IMR-90 (cell line): ENCODE measurements at regions not wholly inside any gene's neighbourhood (a gene's known extent, or its start where the extent isn't known, plus 50 kb on each side); places are given as distances from the start of the nearest gene placed in this dataset.

Experiments used
- ATAC-seq: fragments of 200-7000 bp; cut with Tn5 transposase; 2 replicates; pipeline ENCODE4 v1.9.1; 2020; ENCODE audit warnings: low read depth, mild to moderate bottlenecking, moderate library complexity
- BruUV-seq: library from RNA; stranded (reverse); fragments of 400-500 nt; replicated peaks from 2 replicates; lab custom pipeline; 2021; lab: Mats Ljungman, UMichigan
- CTCF ChIA-PET: fragments of 300-600 bp; formaldehyde crosslinking; extraction: SDS; loops from one replicate; lab custom pipeline; 2021; ENCODE audit warnings: antibody characterized with exemption; lab: Yijun Ruan, JAX
- POLR2A ChIA-PET: fragments of 300-600 bp; sonication (Branson Sonifier 250); formaldehyde crosslinking; loops from one replicate; lab custom pipeline; 2022; ENCODE audit warnings: antibody characterized with exemption; ENCODE audit not compliant: unreplicated experiment; lab: Charles Lee
- DNase-seq: peaks from one replicate; pipeline ENCODE4 v3.0.0; 2013
- H2AFZ ChIP-seq: replicated peaks from 2 replicates; pipeline ENCODE3; 2013; ENCODE audit warnings: low read length, mild to moderate bottlenecking; ENCODE audit not compliant: poor library complexity
- H2AK5ac ChIP-seq: 2 replicates; pipeline ENCODE4 v1.6.1; 2013; ENCODE audit warnings: low read depth, low read length, inconsistent platforms
- H2AK9ac ChIP-seq: replicated peaks from 2 replicates; pipeline ENCODE3; 2013; ENCODE audit warnings: mild to moderate bottlenecking, low read depth, low read length, moderate library complexity; ENCODE audit not compliant: poor library complexity
- H2BK120ac ChIP-seq: 2 replicates; pipeline ENCODE4 v1.6.1; 2013; ENCODE audit warnings: low read depth, low read length, inconsistent platforms
- H2BK15ac ChIP-seq: 3 replicates; pipeline ENCODE4 v1.6.1; 2013; ENCODE audit warnings: low read depth, low read length, inconsistent platforms
- H2BK20ac ChIP-seq: 2 replicates; pipeline ENCODE4 v1.6.1; 2013; ENCODE audit warnings: low read depth, mild to moderate bottlenecking, inconsistent platforms, low read length, moderate library complexity
- H2BK5ac ChIP-seq: 2 replicates; pipeline ENCODE4 v1.6.1; 2013; ENCODE audit warnings: mild to moderate bottlenecking, low read depth, low read length, inconsistent platforms; ENCODE audit not compliant: poor library complexity, severe bottlenecking
- H3K14ac ChIP-seq: replicated peaks from 2 replicates; pipeline ENCODE4 v1.6.1; 2013; ENCODE audit warnings: low read depth, low read length, inconsistent platforms
- H3K18ac ChIP-seq: 2 replicates; pipeline ENCODE4 v1.6.1; 2013; ENCODE audit warnings: low read depth, low read length, control low read depth
- H3K23ac ChIP-seq: 2 replicates; pipeline ENCODE4 v1.6.1; 2013; ENCODE audit warnings: low read depth, low read length, inconsistent platforms
- H3K27ac ChIP-seq: 2 replicates; pipeline ENCODE4 v1.5.1; 2013; ENCODE audit warnings: mild to moderate bottlenecking, control low read depth, low read length; ENCODE audit not compliant: insufficient read depth
- H3K27me3 ChIP-seq: 2 replicates; pipeline ENCODE4 v1.6.1; 2013; ENCODE audit warnings: low read length; ENCODE audit not compliant: control insufficient read depth, insufficient read depth
- H3K36me3 ChIP-seq: 2 replicates; pipeline ENCODE4 v1.6.1; 2013; ENCODE audit warnings: low read length, mixed read lengths; ENCODE audit not compliant: control insufficient read depth, insufficient read depth
- H3K4ac ChIP-seq: 2 replicates; pipeline ENCODE4 v1.6.1; 2013; ENCODE audit warnings: low read depth, low read length, inconsistent platforms
- H3K4me1 ChIP-seq: 2 replicates; pipeline ENCODE4 v1.6.1; 2013; ENCODE audit warnings: low read length, mixed read lengths; ENCODE audit not compliant: control insufficient read depth, insufficient read depth
- H3K4me2 ChIP-seq: 2 replicates; pipeline ENCODE4 v1.6.1; 2013; ENCODE audit warnings: low read depth, mild to moderate bottlenecking, control low read depth, low read length, moderate library complexity
- H3K4me3 ChIP-seq: 2 replicates; pipeline ENCODE4 v1.5.1; 2013; ENCODE audit warnings: low read depth, mild to moderate bottlenecking, control low read depth, low read length, moderate library complexity; ENCODE audit not compliant: insufficient read depth
- H3K56ac ChIP-seq: 2 replicates; pipeline ENCODE4 v1.6.1; 2013; ENCODE audit warnings: low read length, inconsistent platforms; ENCODE audit not compliant: insufficient read depth; ENCODE audit errors: extremely low read depth
- H3K79me1 ChIP-seq, 2 experiments: 2 replicates each; pipeline ENCODE4 v1.6.1; 2013; ENCODE audit warnings: low read length in 2 of 2, inconsistent platforms in 1 of 2, low read depth in 1 of 2
- H3K9ac ChIP-seq: 2 replicates; pipeline ENCODE4 v1.6.1; 2013; ENCODE audit warnings: low read depth, low read length, control low read depth
- H3K9me1 ChIP-seq: 2 replicates; pipeline ENCODE4 v1.6.1; 2013; ENCODE audit warnings: low read length, inconsistent platforms; ENCODE audit not compliant: insufficient read depth
- H3K9me3 ChIP-seq: 2 replicates; pipeline ENCODE4 v1.6.1; 2013; ENCODE audit warnings: low read length; ENCODE audit not compliant: control insufficient read depth, insufficient read depth
- H4K20me1 ChIP-seq: 2 replicates; pipeline ENCODE4 v1.6.1; 2013; ENCODE audit warnings: low read length, inconsistent platforms; ENCODE audit not compliant: insufficient read depth
- H4K5ac ChIP-seq: 2 replicates; pipeline ENCODE4 v1.6.1; 2013; ENCODE audit warnings: mild to moderate bottlenecking, low read depth, low read length, control low read depth
- H4K8ac ChIP-seq, 2 experiments: 2 replicates each; pipeline ENCODE4 v1.6.1; 2013; ENCODE audit warnings: low read depth in 2 of 2, low read length in 2 of 2, control low read depth in 1 of 2, inconsistent platforms in 1 of 2
- H4K91ac ChIP-seq: 2 replicates; pipeline ENCODE4 v1.6.1; 2013; ENCODE audit warnings: low read depth, low read length, inconsistent platforms; ENCODE audit not compliant: insufficient read depth
- BHLHE40 ChIP-seq: fragments of 150-350 bp; IDR thresholded peaks from 2 replicates; pipeline ENCODE4 v1.6.1; 2016; ENCODE audit warnings: mild to moderate bottlenecking, low read depth, low read length
- CEBPB ChIP-seq: IDR thresholded peaks from 2 replicates; pipeline ENCODE4 v1.6.1; 2012; ENCODE audit warnings: low read depth, low read length, improper control_type of control experiment
- CHD1 ChIP-seq: IDR thresholded peaks from 2 replicates; pipeline ENCODE4 v1.6.1; 2012; ENCODE audit warnings: low read depth, low read length, improper control_type of control experiment
- FOS ChIP-seq: fragments of 150-350 bp; IDR thresholded peaks from 2 replicates; pipeline ENCODE4 v1.6.1; 2016; ENCODE audit warnings: low read depth, low read length
- MAFK ChIP-seq: IDR thresholded peaks from 2 replicates; pipeline ENCODE4 v1.6.1; 2012; ENCODE audit warnings: low read depth, low read length, improper control_type of control experiment
- MAZ ChIP-seq: IDR thresholded peaks from 2 replicates; pipeline ENCODE4 v1.6.1; 2012; ENCODE audit warnings: low read depth, mild to moderate bottlenecking, low read length, improper control_type of control experiment, moderate library complexity, borderline replicate concordance
- MXI1 ChIP-seq: IDR thresholded peaks from 2 replicates; pipeline ENCODE4 v1.6.1; 2012; ENCODE audit warnings: low read depth, mild to moderate bottlenecking, low read length, moderate library complexity, borderline replicate concordance
- NFE2L2 ChIP-seq: fragments of 150-350 bp; IDR thresholded peaks from 2 replicates; pipeline ENCODE4 v1.6.1; 2016; ENCODE audit warnings: low read depth, mild to moderate bottlenecking, low read length
- POLR2A ChIP-seq: IDR thresholded peaks from 2 replicates; pipeline ENCODE4 v1.6.1; 2012; ENCODE audit warnings: mild to moderate bottlenecking, low read depth, low read length
- RAD21 ChIP-seq: IDR thresholded peaks from 2 replicates; pipeline ENCODE4 v1.6.1; 2012; ENCODE audit warnings: low read length, improper control_type of control experiment
- RCOR1 ChIP-seq: IDR thresholded peaks from 2 replicates; pipeline ENCODE4 v1.6.1; 2012; ENCODE audit warnings: mild to moderate bottlenecking, low read length, improper control_type of control experiment; ENCODE audit not compliant: insufficient replicate concordance
- RFX5 ChIP-seq: IDR thresholded peaks from 2 replicates; pipeline ENCODE4 v1.8.0; 2012; ENCODE audit warnings: low read depth, mild to moderate bottlenecking, low read length, moderate library complexity
- SMC3 ChIP-seq: fragments of 150-350 bp; IDR thresholded peaks from 2 replicates; pipeline ENCODE4 v1.6.1; 2016; ENCODE audit warnings: low read depth, mild to moderate bottlenecking, antibody characterized with exemption, low read length, moderate library complexity
- WGBS, 2 experiments: methylation state at CpG; one replicate each; pipeline versions ENCODE4 v1.1.5 to v1.1.7; 2013; ENCODE audit warnings: missing lambda C conversion rate in 2 of 2; ENCODE audit not compliant: insufficient read length in 1 of 2; ENCODE audit errors: extremely low coverage in 2 of 2; 5-methylcytosine and 5-hydroxymethylcytosine counted together
- dilution Hi-C: fragments of 300-500 bp; cut with HindIII; formaldehyde crosslinking; loops from one replicate; pipeline ENCODE4 v1.14.3; 2018; ENCODE audit warnings: low sequenced_read_pairs; ENCODE audit not compliant: unreplicated experiment
- in situ Hi-C: fragments of 300-500 bp; cut with MboI; formaldehyde crosslinking; loops from 3 replicates; pipeline ENCODE4 v1.14.3; 2019; ENCODE audit warnings: low sequenced_read_pairs, inconsistent platforms, mixed read lengths
- intact Hi-C: fragments of 100-400 bp; cut with micrococcal nuclease; formaldehyde crosslinking; loops from 2 replicates; pipeline ENCODE4 v1.10.0; 2022
- TF ChIP-seq, protein P1 (sequence below): fragments of 150-350 bp; IDR thresholded peaks from 2 replicates; pipeline ENCODE4 v1.6.1; 2016; ENCODE audit warnings: low read depth, mild to moderate bottlenecking, low read length, moderate library complexity, borderline replicate concordance
- TF ChIP-seq, protein P2 (sequence below): conservative IDR thresholded peaks from 2 replicates; pipeline ENCODE4 v1.5.1; 2012; ENCODE audit warnings: mild to moderate bottlenecking, low read depth, low read length, improper control_type of control experiment
- TF ChIP-seq, protein P3 (sequence below): fragments of 150-350 bp; IDR thresholded peaks from 2 replicates; pipeline ENCODE4 v1.6.1; 2017; ENCODE audit warnings: mild to moderate bottlenecking, antibody characterized with exemption, low read length, low read depth

- POLR2A ChIA-PET, result no interaction called here
Observed at GRCh38 chr20:12598894-12599293, 409.9 kb upstream of the SPTLC3 start.

More at GRCh38 chr20:12598894-12599293, 409.9 kb upstream of the SPTLC3 start:
- no peak overlapping the region for H2BK15ac ChIP-seq
- no CpG with 5 or more reads among the region's 3 CpGs for WGBS, 2 experiments
- no peak overlapping the region for H2AFZ ChIP-seq
- H3K4ac ChIP-seq, result no peak overlapping the region
- no peak overlapping the region for H3K4me2 ChIP-seq
- no peak overlapping the region for H3K9ac ChIP-seq
- H3K4me1 ChIP-seq, result no peaks in the 10 kb centered on the region
- CTCF ChIA-PET, result no interaction called here
- no peak for ATAC-seq
- in situ Hi-C loops, result no loop called here
- H2BK120ac ChIP-seq, result no peak overlapping the region
- no peaks in the 10 kb centered on the region for H3K36me3 ChIP-seq
- no peak overlapping the region for H4K8ac ChIP-seq
- no peaks in the 10 kb centered on the region for H4K20me1 ChIP-seq
- no peaks in the 10 kb centered on the region for H3K27me3 ChIP-seq
- intact Hi-C loops, result no loop called here
- H2AK5ac ChIP-seq, result no peak overlapping the region
- no peak overlapping the region for H3K23ac ChIP-seq
- no peak overlapping the region for H2BK20ac ChIP-seq
- no peak overlapping the region for H4K91ac ChIP-seq
- H3K27ac ChIP-seq, result no peak overlapping the region
- no peak for TF ChIP-seq FOS
- no peak for TF ChIP-seq POLR2A
- no peak for TF ChIP-seq SMC3
- TF ChIP-seq CHD1, result no peak
- TF ChIP-seq CEBPB, result no peak
- TF ChIP-seq MAFK, result no peak
- no peak for TF ChIP-seq MXI1
- no peak for TF ChIP-seq NFE2L2
- TF ChIP-seq, protein P1, sequence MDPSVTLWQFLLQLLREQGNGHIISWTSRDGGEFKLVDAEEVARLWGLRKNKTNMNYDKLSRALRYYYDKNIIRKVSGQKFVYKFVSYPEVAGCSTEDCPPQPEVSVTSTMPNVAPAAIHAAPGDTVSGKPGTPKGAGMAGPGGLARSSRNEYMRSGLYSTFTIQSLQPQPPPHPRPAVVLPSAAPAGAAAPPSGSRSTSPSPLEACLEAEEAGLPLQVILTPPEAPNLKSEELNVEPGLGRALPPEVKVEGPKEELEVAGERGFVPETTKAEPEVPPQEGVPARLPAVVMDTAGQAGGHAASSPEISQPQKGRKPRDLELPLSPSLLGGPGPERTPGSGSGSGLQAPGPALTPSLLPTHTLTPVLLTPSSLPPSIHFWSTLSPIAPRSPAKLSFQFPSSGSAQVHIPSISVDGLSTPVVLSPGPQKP, result no peak
- no peak for TF ChIP-seq MAZ
- TF ChIP-seq, protein P2, sequence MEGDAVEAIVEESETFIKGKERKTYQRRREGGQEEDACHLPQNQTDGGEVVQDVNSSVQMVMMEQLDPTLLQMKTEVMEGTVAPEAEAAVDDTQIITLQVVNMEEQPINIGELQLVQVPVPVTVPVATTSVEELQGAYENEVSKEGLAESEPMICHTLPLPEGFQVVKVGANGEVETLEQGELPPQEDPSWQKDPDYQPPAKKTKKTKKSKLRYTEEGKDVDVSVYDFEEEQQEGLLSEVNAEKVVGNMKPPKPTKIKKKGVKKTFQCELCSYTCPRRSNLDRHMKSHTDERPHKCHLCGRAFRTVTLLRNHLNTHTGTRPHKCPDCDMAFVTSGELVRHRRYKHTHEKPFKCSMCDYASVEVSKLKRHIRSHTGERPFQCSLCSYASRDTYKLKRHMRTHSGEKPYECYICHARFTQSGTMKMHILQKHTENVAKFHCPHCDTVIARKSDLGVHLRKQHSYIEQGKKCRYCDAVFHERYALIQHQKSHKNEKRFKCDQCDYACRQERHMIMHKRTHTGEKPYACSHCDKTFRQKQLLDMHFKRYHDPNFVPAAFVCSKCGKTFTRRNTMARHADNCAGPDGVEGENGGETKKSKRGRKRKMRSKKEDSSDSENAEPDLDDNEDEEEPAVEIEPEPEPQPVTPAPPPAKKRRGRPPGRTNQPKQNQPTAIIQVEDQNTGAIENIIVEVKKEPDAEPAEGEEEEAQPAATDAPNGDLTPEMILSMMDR, result no peak
- TF ChIP-seq, protein P3, sequence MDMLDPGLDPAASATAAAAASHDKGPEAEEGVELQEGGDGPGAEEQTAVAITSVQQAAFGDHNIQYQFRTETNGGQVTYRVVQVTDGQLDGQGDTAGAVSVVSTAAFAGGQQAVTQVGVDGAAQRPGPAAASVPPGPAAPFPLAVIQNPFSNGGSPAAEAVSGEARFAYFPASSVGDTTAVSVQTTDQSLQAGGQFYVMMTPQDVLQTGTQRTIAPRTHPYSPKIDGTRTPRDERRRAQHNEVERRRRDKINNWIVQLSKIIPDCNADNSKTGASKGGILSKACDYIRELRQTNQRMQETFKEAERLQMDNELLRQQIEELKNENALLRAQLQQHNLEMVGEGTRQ, result no peak
- TF ChIP-seq RAD21, result no peak
- no peak for TF ChIP-seq RFX5
- no peak for TF ChIP-seq BHLHE40
- no peak for TF ChIP-seq RCOR1
- no peak for DNase-seq
- no peak overlapping the region for H3K4me3 ChIP-seq
- no peak overlapping the region for H3K18ac ChIP-seq
- H3K14ac ChIP-seq, result no peak overlapping the region
- no peak overlapping the region for H4K5ac ChIP-seq
- no peaks in the 10 kb centered on the region for H3K79me1 ChIP-seq
- peaks cover 10% of the 10 kb centered on the region for H3K9me3 ChIP-seq
- no TSS peak for BruUV-seq
- H3K9me1 ChIP-seq, result no peaks in the 10 kb centered on the region
- dilution Hi-C loops, result no loop called here
- no peak overlapping the region for H2BK5ac ChIP-seq
- no peak overlapping the region for H2AK9ac ChIP-seq
- H3K56ac ChIP-seq, result no peak overlapping the region
